Skeletal muscle tissue (tissue), 3 donors: ENCODE measurements at regions not wholly inside any gene's neighbourhood (a gene's known extent, or its start where the extent isn't known, plus 50 kb on each side); places are given as distances from the start of the nearest gene placed in this dataset.
"Not testable (repeated sequence)": the region's sequence is repeated elsewhere in the genome, so short reads cannot be mapped to it uniquely, and the experiment has no call there.

Source experiments
- H3K27ac ChIP-seq: one replicate; pipeline ENCODE4 v1.7.0; 2013; ENCODE audit warnings: mild to moderate bottlenecking, low read depth, low read length, inconsistent platforms
- H3K27me3 ChIP-seq, 3 donors: one replicate each; pipeline ENCODE4 v1.7.0; 2013; ENCODE audit warnings: low read length in 3 of 3; ENCODE audit not compliant: control insufficient read depth in 3 of 3, insufficient read depth in 3 of 3
- H3K36me3 ChIP-seq, 3 donors: one replicate each; pipeline ENCODE4 v1.7.0; 2013; ENCODE audit warnings: low read length in 3 of 3; ENCODE audit not compliant: control insufficient read depth in 3 of 3, insufficient read depth in 3 of 3
- H3K4me1 ChIP-seq, 3 donors: one replicate each; pipeline ENCODE4 v1.7.0; 2013; ENCODE audit warnings: low read length in 3 of 3, mild to moderate bottlenecking in 3 of 3; ENCODE audit not compliant: control insufficient read depth in 3 of 3, insufficient read depth in 3 of 3
- H3K4me3 ChIP-seq, 3 donors: one replicate each; pipeline ENCODE4 v1.7.0; 2013; ENCODE audit warnings: low read length in 3 of 3
- H3K9ac ChIP-seq, 3 donors: one replicate each; pipeline ENCODE4 v1.7.0; 2013; ENCODE audit warnings: low read length in 3 of 3, mild to moderate bottlenecking in 3 of 3, moderate library complexity in 2 of 3, low read depth in 1 of 3
- H3K9me3 ChIP-seq, 3 donors: one replicate each; pipeline ENCODE4 v1.7.0; 2013; ENCODE audit warnings: low read length in 3 of 3; ENCODE audit not compliant: control insufficient read depth in 3 of 3
- donor health status: Osteomylitis.

- Histone ChIP-seq H3K36me3 (no peaks in the 10 kb centered on the region), H3K9ac (no peak overlapping the region), H3K4me3 (no peak overlapping the region), H3K27ac (no peak overlapping the region), H3K9me3 (no peaks in the 10 kb centered on the region), H3K27me3 (no peaks in the 10 kb centered on the region), H3K4me1 (no peaks in the 10 kb centered on the region)
Measured at GRCh38 chr19:23539499-23539898, 144.2 kb upstream of the ZNF91 start.

GRCh38 chr19:23537136-23537535, 141.9 kb upstream of the ZNF91 start:
- not testable (repeated sequence) for H3K27me3 ChIP-seq, H3K9ac ChIP-seq, H3K9me3 ChIP-seq, H3K27ac ChIP-seq, H3K36me3 ChIP-seq, H3K4me1 ChIP-seq, H3K4me3 ChIP-seq

- H3K27ac ChIP-seq, H3K36me3 ChIP-seq, H3K4me3 ChIP-seq, H3K4me1 ChIP-seq, H3K27me3 ChIP-seq, H3K9ac ChIP-seq, H3K9me3 ChIP-seq: not testable (repeated sequence)
Measured at GRCh38 chr19:23536341-23536740, 141.1 kb upstream of the ZNF91 start.

- H3K9ac ChIP-seq, H3K4me3 ChIP-seq, H3K27me3 ChIP-seq, H3K4me1 ChIP-seq, H3K9me3 ChIP-seq, H3K36me3 ChIP-seq, H3K27ac ChIP-seq: not testable (repeated sequence)
Measured at GRCh38 chr19:23535901-23536300, 140.6 kb upstream of the ZNF91 start.

- H3K27ac ChIP-seq, H3K36me3 ChIP-seq, H3K9ac ChIP-seq, H3K9me3 ChIP-seq, H3K27me3 ChIP-seq, H3K4me1 ChIP-seq, H3K4me3 ChIP-seq: not testable (repeated sequence)
Measured at GRCh38 chr19:23533441-23533840, 138.2 kb upstream of the ZNF91 start.

- Histone ChIP-seq H3K9me3 (peaks cover 0 to 4% (median 3%) of the 10 kb centered on the region in 3 donors), H3K4me1 (no peaks in the 10 kb centered on the region), H3K27me3 (no peaks in the 10 kb centered on the region), H3K27ac (no peak overlapping the region), H3K4me3 (no peak overlapping the region), H3K36me3 (no peaks in the 10 kb centered on the region), H3K9ac (no peak overlapping the region)
Measured at GRCh38 chr19:23531976-23532375, 136.7 kb upstream of the ZNF91 start.

- no peaks in the 10 kb centered on the region for H3K27me3 ChIP-seq
Measured at GRCh38 chr19:23531231-23531790, 136.0 kb upstream of the ZNF91 start.

GRCh38 chr19:23528376-23528775, 133.1 kb upstream of the ZNF91 start:
- H3K9me3 ChIP-seq: peaks cover 0 to 4% (median 3%) of the 10 kb centered on the region in 3 donors
- no peaks in the 10 kb centered on the region for H3K27me3 ChIP-seq
- H3K9ac ChIP-seq: no peak overlapping the region
- H3K4me3 ChIP-seq: no peak overlapping the region
- H3K36me3 ChIP-seq: no peaks in the 10 kb centered on the region
- no peak overlapping the region for H3K27ac ChIP-seq
- no peaks in the 10 kb centered on the region for H3K4me1 ChIP-seq

More at GRCh38 chr19:23531231-23531790, 136.0 kb upstream of the ZNF91 start:
- peaks cover 0 to 4% (median 3%) of the 10 kb centered on the region in 3 donors for H3K9me3 ChIP-seq
- H3K36me3 ChIP-seq: no peaks in the 10 kb centered on the region
- no peak overlapping the region for H3K4me3 ChIP-seq
- H3K27ac ChIP-seq: no peak overlapping the region
- no peaks in the 10 kb centered on the region for H3K4me1 ChIP-seq
- H3K9ac ChIP-seq: no peak overlapping the region

- no peaks in the 10 kb centered on the region for H3K36me3 ChIP-seq
- no peak overlapping the region for H3K4me3 ChIP-seq
- peaks cover 0 to 4% (median 3%) of the 10 kb centered on the region in 3 donors for H3K9me3 ChIP-seq
- H3K27ac ChIP-seq: no peak overlapping the region
- H3K9ac ChIP-seq: no peak overlapping the region
- H3K4me1 ChIP-seq: no peaks in the 10 kb centered on the region
- no peaks in the 10 kb centered on the region for H3K27me3 ChIP-seq
Measured at GRCh38 chr19:23527797-23528196, 132.5 kb upstream of the ZNF91 start.

GRCh38 chr19:23526302-23526701, 131.0 kb upstream of the ZNF91 start:
- no peaks in the 10 kb centered on the region for H3K36me3 ChIP-seq
- no peaks in the 10 kb centered on the region for H3K27me3 ChIP-seq
- H3K27ac ChIP-seq: no peak overlapping the region
- no peak overlapping the region for H3K4me3 ChIP-seq
- H3K9ac ChIP-seq: no peak overlapping the region
- peaks cover 0 to 4% (median 3%) of the 10 kb centered on the region in 3 donors for H3K9me3 ChIP-seq
- H3K4me1 ChIP-seq: no peaks in the 10 kb centered on the region
